ENCODE measurements at regions not wholly inside any gene's neighbourhood (a gene's known extent, or its start where the extent isn't known, plus 50 kb on each side); places are given as distances from the start of the nearest gene placed in this dataset.
"Not testable (repeated sequence)": the region's sequence is repeated elsewhere in the genome, so short reads cannot be mapped to it uniquely, and the experiment has no call there.

DNA sequence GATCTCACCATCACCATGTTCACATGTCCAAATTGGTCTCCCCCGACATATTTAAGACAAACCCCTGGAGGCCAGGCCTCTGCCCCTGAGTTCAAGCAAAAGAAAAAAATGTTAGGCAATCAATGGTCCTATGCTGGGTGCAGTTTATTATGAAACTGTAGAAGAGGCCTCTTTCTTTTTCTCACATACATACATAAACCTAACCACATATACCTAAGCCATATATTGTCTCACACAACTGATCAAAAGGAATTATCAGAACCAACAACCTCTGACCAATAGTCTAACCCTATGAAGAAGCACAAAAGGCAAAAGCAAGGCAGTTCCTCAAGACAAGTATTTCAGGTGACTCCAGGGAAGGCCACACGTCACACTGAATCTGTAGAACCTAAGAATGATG lies 49.9 kb downstream of the ILRUN start:
- DNase-seq = no peak

DNA sequence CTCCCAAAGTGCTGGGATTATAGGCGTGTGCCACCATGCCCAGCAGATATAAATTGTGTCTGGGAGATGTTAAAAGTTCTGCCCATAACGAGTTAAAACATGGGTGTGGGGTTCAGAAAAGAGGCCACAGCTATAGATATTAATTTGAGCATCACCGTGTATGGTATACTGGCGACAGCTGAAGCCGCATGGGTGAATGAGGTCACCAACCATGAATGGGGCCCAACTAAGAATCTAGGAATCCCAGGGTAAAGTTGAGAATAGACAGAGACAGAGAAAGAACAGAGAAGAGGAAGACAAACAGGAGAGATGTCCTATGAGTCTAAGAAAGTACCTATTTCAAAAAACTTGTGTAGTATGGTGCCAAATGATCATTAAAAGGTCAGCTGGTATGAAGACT lies 50.9 kb downstream of the ILRUN start:
- DNase-seq = no peak

DNA sequence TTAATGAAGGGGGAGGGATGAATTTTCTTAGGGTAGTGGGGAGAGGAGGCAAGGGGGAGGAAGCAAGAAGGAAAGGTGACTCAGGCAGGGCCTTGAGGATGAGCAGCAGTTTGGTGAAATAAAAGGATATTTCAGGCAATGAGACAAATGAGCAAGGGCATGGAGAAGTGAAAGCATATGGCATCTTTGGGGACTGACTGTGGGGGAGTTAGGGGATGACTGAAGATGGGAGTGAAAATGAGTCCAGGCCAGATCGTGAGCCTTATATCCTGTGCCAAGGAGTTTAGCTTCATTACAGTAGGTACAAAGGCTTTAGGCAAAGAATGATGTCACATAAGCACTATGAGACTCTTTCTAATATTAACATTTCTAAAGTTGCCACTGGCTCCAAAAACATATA lies 51.9 kb downstream of the ILRUN start:
- no peak for DNase-seq

DNA sequence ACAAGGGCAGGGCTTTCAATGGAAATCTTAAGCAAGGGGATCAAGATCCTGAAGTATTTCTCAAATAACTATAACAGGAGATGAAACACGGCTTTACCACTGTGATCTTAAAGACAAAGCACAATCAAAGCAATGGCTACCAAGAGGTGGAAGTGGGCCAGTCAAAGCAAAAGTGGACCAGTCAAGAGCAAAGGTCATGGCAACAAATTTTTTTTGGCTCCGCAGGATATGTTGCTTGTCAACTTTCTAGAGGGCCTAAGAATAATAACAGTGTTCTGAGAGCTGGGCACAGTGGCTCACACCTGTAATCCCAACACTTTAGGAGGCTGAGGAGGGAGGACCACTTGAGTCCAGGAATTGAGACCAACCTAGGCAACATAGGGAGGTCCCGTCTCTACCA lies 54.1 kb downstream of the ILRUN start:
- DNase-seq = no peak

DNA sequence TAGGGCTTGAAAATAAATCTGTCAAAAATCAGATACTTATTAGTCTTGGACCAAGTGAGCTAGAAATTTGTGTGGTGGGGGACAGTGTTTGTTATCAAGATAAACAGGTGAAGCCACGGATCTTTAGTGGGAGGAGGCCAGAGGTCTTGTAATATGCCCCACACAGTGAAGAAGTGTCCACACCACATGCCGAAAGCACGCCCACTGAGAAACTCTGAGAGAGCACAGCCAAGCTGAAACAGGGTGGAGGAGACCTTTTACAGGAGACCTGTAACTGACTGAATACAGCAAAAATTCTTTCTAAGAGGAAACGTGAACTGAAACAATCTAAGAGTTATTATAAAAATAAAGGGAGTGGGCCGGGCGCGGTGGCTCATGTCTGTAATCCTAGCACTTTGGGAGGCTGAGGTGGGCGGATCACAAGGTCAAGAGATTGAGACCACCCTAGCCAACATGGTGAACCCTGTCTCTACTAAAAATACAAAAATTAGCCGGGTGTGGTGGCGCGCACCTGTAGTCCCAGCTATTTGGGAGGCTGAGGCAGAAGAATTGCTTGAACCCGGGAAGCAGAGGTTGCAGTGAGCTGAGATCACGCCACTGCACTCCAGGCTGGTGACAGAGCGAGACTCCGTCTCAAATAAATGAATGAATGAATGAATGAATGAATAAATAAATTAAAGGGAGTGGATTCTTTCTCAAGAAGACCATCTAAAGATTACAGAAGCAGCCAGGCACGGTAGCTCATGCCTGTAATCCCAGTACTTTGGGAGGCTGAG lies 56.3 kb downstream of the ILRUN start:
- not testable (repeated sequence) for DNase-seq

DNA sequence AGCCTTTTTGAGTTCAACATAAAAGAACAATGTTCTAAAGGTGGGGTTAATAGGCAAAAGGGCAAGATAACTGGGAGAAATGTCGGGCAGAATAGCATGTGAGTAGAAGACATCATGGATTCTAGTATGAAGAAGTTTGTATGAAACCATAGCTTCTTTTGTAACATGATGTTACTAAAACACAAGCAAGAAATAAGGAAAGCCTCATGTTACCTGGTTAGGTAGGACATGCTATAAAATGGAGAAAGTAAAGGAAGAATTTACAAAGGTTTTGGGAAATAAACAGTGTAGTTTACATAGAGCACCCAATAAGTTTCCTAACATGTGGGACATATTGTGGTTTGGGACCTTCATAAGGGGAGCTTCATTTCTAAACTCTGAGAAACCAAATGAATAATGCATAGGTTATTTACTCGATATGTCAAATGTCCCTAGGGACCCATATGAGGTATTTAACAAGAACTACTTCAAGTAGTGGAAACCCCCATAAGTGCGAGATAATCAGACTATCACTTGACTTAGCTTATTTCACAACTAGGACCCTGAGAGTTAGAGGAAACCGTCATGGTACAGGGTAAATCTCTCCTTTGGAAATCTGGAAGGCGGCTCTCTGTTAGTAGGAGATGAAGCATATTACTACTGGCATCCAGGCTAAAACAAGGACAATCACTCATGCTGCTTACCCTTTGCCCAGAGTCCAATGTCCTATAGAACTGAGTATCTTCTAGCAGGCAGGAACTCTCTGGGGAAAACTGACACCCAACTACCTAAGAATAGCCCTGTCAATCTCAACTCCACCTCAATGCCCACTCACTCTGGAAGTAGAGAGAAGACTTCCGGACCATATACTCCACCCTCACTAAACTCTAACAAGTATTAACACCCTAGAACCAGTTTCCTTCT lies 57.5 kb downstream of the ILRUN start:
- DNase-seq = no peak

DNA sequence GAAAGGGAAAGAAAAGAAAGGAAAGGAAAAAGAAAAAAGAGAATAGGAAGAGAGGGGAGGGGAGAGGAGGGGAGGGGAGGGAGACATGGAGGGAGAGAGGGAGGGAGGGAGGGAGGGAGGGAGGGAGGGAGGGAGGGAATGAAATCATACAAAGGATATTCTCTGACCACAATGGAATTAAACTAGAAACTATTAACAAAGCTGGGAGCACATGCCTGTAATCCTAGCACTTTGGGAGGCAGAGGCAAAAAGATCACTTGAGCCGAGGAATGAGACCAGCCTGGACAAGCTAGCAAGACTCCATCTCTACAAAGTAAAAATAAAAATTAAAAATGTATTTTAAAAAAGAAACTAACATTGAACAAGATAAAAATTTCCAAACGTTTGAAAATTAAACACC lies 62.8 kb downstream of the ILRUN start:
- no peak for DNase-seq

DNA sequence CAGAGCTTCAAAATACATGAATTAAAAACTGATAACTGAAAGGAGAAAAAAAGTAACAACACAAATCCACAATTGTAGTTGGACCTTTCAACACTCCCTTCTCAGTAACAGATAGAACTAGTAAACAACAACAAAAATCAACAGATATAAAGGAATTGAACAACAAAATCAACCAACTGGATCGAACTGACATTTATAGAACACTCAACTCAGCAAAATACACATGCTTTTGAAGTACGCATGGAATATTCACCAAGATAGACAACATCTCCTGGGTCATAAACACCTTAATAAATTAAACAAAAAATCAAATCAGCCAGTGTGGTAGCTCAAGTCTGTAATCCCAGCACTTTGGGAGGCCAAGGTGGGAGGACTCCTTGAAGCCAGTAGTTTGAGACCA lies 63.3 kb downstream of the ILRUN start:
- DNase-seq = no peak

DNA sequence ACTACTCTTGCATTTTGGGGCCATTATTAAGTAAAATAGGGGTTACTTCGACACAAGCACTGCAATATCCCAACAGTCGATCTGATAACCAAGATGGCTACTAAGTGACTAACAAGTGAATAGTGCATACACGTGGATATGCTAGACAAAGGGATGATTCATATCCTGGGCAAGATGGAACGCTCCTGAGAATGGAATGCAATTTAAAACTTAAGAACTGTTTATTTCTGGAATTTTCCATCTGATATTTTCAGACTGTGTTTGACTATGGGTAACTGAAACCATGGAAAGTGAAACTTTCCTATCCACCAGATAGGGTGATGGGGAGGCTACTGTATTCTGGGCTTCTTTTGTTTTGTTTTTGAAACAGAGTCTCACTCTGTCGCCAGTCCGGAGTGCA lies 66.5 kb downstream of the ILRUN start:
- no peak for DNase-seq

DNA sequence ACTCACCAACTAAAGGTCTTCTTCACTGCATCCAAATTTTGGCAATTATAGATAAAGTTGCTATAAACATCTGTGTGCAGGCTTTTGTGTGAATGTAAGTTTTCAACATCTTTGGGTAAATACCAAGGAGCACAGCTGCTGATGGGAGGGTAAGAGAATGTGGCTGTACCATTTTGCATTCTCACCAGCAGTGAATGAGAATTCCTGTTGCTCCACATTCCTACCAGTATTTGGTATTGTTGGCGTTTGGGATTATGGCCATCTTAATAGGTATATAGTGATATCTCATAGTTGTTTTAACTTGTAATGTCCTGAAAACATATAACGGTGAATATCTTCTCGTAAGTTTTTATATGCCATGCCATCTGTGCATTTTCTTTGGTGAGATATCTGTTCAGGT lies 69.3 kb downstream of the ILRUN start:
- DNase-seq = no peak

DNA sequence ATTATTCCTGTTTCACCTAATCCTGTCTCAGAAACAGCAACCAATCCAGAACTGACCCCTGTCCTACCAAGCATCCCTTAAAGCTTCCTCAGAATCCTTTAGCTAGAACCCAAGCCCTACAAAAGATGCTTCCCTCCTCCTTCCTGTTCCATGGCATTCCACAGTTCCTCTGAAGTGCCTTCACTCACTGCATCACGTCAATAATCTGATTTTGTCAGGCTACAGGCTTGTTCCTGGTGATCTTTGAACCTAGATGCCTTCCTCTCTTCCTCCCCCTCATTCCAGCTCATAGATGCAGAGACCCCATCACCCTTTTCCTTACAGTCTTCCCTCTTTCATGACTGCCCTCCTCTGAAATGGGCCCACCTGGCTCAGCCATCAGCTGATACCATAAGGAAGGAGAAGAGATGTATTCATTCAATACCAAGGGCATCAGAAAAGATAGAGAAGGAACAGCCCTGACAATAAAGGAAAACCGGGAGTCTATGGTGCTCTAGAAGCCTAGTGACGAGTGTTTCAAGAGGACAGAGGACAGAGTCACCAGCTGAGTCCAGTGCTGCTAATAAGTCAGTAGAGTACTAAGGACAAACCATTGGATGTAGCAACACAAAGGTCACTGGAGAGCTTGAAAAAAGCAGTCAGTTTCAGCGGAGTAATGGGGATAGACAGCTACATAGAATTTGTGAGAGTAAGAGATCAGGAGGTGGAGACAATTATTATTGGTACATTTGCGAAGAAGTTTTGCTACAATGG lies 62.5 kb upstream of the SPDEF start:
- DNase-seq = no peak

DNA sequence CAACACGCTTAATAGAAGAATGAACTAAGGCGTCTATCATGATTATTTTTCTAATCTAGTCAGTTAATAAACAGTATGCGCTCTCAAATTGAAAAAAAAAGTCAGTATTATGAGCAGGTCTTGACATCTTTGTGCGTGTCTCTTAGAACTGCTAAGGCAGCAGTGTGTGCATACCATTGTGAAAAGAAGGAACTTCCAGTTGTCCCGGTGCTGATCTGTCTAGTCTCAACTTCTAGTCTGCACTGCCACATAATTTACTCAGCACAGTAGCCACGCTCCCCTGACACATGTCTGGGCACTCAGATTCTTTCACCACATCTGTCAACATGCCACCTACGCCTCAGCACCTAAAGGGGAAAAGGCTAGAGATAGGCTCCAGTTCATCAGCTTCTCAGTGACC lies 61.1 kb upstream of the SPDEF start:
- no peak for DNase-seq

DNA sequence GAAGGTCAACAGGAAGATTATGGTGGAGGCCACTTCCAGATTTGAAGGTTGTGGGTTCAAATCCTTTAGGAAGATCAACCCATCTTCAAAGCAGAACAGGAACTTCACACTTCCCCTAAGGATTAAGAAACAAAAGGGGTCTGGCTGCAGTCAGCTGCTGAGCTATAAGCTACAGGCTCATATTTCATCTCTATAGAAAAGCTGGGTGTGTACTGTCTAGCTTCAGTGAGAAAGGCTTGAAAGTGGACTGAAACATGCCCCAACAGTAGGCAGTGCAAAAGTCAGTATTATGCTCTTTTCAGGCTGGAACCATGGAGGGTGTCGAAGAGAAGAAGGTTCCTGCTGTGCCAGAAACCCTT lies 60.1 kb upstream of the SPDEF start:
- peak; percentile 5 for DNase-seq

DNA sequence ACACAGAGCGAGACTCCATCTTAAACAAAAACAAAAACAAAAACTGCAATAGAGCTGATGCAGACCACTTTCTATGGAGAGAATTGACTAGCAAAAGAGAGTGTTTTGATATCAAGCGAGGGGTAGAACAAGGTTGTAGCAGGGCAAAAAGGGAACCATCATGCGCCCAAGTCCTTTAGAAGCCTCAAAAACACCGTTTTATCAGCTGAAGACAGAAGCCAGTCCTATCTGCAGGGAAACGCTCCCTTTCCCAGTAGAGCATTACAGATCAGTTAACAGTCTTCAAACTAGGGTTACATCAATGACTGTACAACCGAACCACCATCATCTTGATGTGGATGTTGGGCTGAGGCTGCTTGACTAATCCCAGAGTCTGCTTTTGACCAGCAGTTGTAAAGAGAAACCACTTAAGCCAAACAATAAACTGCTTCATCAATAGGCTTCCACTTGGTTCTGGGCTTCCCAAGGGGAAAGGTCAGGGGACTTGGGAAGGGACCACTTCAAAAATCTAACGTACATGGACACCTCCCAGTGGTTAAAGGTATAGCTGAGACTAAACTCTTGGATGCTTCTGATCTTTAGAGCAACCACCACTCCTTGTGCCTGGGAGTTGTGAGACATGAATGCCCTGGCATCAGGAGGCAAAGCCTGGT lies 59.6 kb upstream of the SPDEF start:
- no peak for DNase-seq

DNA sequence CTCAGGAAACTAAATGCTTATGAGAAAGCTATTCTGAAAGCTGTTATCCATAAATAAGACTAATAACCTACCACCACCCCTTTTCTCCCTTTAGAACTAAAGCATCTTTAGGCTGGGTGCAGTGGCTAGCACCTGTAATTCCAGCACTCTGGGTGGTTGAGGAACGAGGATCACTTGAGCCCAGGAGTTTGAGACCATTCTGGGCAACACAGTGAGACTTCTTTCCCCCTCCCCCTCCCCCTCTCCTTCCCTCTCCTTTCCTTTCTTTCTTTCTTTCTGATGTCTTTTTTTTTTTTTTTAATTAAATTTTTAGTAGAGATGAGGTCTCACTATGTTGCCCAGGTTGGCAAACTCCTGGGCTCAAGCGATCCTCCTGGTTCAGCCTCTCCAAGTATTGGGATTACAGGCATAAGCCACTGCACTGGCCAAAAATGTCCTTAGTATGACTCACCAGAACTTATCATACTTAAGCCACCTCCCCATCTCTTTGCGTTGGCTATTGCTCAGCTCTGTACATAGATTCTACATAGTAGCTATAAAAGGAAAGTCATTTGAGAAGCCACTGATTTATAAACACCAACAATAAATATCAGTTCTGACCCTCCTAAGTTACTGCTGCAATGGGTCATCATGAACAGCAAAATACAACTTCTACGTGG lies 54.8 kb upstream of the SPDEF start:
- DNase-seq = no peak

DNA sequence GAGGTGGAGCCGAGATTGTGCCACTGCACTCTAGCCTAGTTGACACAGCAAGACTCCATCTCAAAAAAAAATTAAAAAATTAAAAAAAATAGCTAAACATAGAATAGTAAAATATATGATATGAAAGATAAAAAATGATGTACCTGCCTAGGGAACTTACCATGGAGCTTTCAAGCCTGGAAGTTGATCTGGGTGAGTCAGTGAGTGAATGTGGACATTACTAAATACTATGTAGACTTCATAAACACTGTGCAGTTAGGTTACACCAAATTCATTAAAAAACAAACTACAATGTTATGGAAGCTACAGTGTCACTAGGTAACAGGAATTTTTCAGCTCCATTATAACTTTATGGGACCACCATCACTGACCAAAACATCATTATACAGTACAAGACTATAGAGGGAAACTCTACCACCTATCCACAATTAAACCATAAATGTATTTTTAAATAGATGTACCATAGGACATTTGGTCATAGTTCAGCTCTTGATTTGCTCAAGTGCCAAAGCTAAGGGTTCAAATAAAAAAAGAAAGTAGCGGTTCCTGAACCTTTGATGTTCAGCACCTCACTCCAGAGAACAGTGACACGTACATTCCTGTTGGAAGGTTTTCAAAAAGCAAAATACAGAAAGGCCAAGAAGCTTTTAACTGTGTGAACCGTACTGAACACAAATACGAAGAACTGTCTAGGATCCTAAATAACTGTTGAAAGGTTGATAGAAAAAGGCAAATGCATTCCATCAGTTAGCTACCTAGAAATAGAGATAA lies 52.4 kb upstream of the SPDEF start:
- no peak for DNase-seq

DNA sequence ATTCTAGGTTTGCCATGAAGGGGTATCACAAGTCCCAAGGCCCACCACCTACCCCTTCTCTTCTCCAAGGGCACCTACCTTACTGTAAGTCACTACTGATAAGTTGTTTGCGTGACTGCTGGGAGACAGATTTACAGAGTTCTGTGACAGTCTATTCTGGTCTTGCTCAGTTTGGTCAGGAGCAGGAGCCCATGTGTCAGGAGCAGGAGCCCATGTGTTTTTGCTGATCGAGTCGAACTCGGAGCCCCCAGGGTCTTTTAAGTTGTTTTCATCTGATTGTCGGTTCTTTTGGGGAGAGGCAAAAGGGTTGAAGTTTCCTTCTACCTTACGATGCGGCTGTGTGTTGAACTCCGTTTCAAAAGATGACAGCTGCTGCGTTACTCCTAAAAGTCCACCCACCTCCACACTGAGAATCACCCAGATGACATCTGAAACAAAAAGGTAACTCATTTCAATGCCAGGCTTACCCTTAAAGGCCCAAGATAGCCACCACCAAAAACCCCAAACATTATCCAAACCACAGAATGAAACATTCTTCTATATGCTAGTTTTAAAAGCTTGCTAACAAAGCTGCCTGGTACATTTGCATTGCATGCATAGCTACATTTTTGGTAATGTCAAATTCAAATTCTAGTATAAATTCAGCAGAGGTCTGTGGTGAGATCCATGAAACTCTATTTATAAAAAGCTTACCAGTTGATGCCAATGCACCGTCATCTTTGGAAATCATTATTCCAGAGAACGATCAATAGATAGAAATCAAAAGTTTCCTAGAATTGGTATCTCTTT lies 50.5 kb upstream of the SPDEF start:
- no peak for DNase-seq
